LNCaP clone FGC (cell line): ENCODE measurements at regions not wholly inside any gene's neighbourhood (a gene's known extent, or its start where the extent isn't known, plus 50 kb on each side); places are given as distances from the start of the nearest gene placed in this dataset.

Experiments used
- DNase-seq: peaks from one replicate; pipeline ENCODE4 v3.0.0-alpha.2; 2011; ENCODE audit warnings: low read depth
- H3K4me3 ChIP-seq: 2 replicates; pipeline ENCODE4 v1.5.1; 2011; ENCODE audit warnings: mild to moderate bottlenecking, low read depth, low read length, control low read depth
- CTCF ChIP-seq: IDR thresholded peaks from 2 replicates; pipeline ENCODE4 v1.5.1; 2012; ENCODE audit warnings: mild to moderate bottlenecking; ENCODE audit not compliant: control insufficient read depth, insufficient read depth; ENCODE audit errors: extremely low read depth

GRCh38 chr10:28169525-28169924 is 133.3 kb downstream of the MPP7 start:
- no peak overlapping the region for H3K4me3 ChIP-seq
- no peak for TF ChIP-seq CTCF

GRCh38 chr10:28160866-28161405 is 141.9 kb downstream of the MPP7 start:
- DNase-seq, result no peak
- H3K4me3 ChIP-seq, result no peak overlapping the region

More at GRCh38 chr10:28169525-28169924, 133.3 kb downstream of the MPP7 start:
- no peak for DNase-seq

GRCh38 chr10:28157379-28157778 is 145.5 kb downstream of the MPP7 start:
- DNase-seq, result no peak
- no peak overlapping the region for H3K4me3 ChIP-seq
- TF ChIP-seq CTCF, result no peak

More at GRCh38 chr10:28160866-28161405, 141.9 kb downstream of the MPP7 start:
- no peak for TF ChIP-seq CTCF

- no peak for TF ChIP-seq CTCF
- no peak for DNase-seq
These were observed 147.1 kb downstream of the MPP7 start for GRCh38 chr10:28155726-28156125.

GRCh38 chr10:28151636-28152035 is 151.2 kb downstream of the MPP7 start:
- TF ChIP-seq CTCF, result no peak
- DNase-seq, result no peak

More at GRCh38 chr10:28155726-28156125, 147.1 kb downstream of the MPP7 start:
- no peak overlapping the region for H3K4me3 ChIP-seq

GRCh38 chr10:28149746-28150145 is 150.9 kb upstream of the ODAD2 start:
- no peak for DNase-seq
- no peak overlapping the region for H3K4me3 ChIP-seq
- TF ChIP-seq CTCF, result no peak

More at GRCh38 chr10:28151636-28152035, 151.2 kb downstream of the MPP7 start:
- H3K4me3 ChIP-seq, result no peak overlapping the region

GRCh38 chr10:28147706-28148105 is 148.8 kb upstream of the ODAD2 start:
- H3K4me3 ChIP-seq, result no peak overlapping the region
- no peak for TF ChIP-seq CTCF
- no peak for DNase-seq
